Kidney (tissue), 13 donors: ENCODE measurements at regions not wholly inside any gene's neighbourhood (a gene's known extent, or its start where the extent isn't known, plus 50 kb on each side); places are given as distances from the start of the nearest gene placed in this dataset.

ENCODE experiments used
- DNase-seq, 5 donors: peaks; one replicate each; pipeline ENCODE4 v3.0.0-alpha.2; 2013 to 2020
- FAIRE-seq: peaks from 2 replicates; lab custom pipeline; 2012; peaks lifted over from hg19 to GRCh38; lab: Jason Lieb, UNC
- H3K27ac ChIP-seq, 2 donors: one replicate each; pipeline ENCODE4 v1.7.0; 2013; ENCODE audit warnings: low read depth in 2 of 2, low read length in 2 of 2, inconsistent platforms in 1 of 2
- H3K27me3 ChIP-seq: one replicate; pipeline ENCODE4 v1.7.1; 2013; ENCODE audit warnings: low read length, inconsistent platforms; ENCODE audit not compliant: control insufficient read depth, insufficient read depth
- H3K36me3 ChIP-seq, 3 donors: one replicate each; pipeline versions ENCODE4 v1.7.0 to v1.7.1; 2013; ENCODE audit warnings: low read length in 3 of 3, control low read depth in 1 of 3, inconsistent platforms in 1 of 3; ENCODE audit not compliant: insufficient read depth in 3 of 3, control insufficient read depth in 2 of 3
- H3K4me1 ChIP-seq, 3 donors: one replicate each; pipeline versions ENCODE4 v1.7.0 to v1.7.1; 2013; ENCODE audit warnings: low read length in 3 of 3, inconsistent platforms in 1 of 3, low read depth in 1 of 3; ENCODE audit not compliant: control insufficient read depth in 2 of 3, insufficient read depth in 2 of 3
- H3K4me3 ChIP-seq, 3 donors: one replicate each; pipeline versions ENCODE4 v1.7.0 to v1.8.1; 2013; ENCODE audit warnings: low read length in 3 of 3, control low read depth in 1 of 3, inconsistent platforms in 1 of 3
- H3K9ac ChIP-seq, 3 donors: one replicate each; pipeline versions ENCODE4 v1.7.0 to v1.7.1; 2013; ENCODE audit warnings: low read length in 3 of 3, control low read depth in 1 of 3, inconsistent platforms in 1 of 3
- H3K9me3 ChIP-seq, 3 donors: one replicate each; pipeline versions ENCODE4 v1.7.0 to v1.7.1; 2013; ENCODE audit warnings: low read length in 3 of 3, control low read depth in 1 of 3, inconsistent platforms in 1 of 3; ENCODE audit not compliant: control insufficient read depth in 2 of 3, insufficient read depth in 1 of 3
- intact Hi-C: fragments of 100-400 bp; cut with DNase I; formaldehyde crosslinking; loops from one replicate; pipeline ENCODE4 v1.11.1; 2022
- TF ChIP-seq, protein P1 (sequence below): IDR thresholded peaks from 3 replicates; pipeline ENCODE4 v1.5.1; 2012; ENCODE audit warnings: mild to moderate bottlenecking, moderate library complexity, borderline replicate concordance; ENCODE audit not compliant: insufficient read depth; ENCODE audit errors: extremely low read depth
- donor health status: control.
- donor health status: control.
- donor health status: control.
- donor health status: control.
- donor health status: control.
- donor health status: DM: yes; HTN: yes; CAD: no.
- donor health status: Normal renal cell carcinoma (clear cell type).

GRCh38 chr13:33945477-33945876, 127.5 kb downstream of the RFC3 start:
- Histone ChIP-seq H3K36me3 (no peaks in the 10 kb centered on the region), H3K27me3 (no peaks in the 10 kb centered on the region), H3K27ac (no peak overlapping the region), H3K9me3 (no peaks in the 10 kb centered on the region), H3K4me1 (no peaks in the 10 kb centered on the region), H3K4me3 (no peak overlapping the region), H3K9ac (no peak overlapping the region)
- DNase-seq (no peak), FAIRE-seq (no peak)
- TF ChIP-seq, protein P1, sequence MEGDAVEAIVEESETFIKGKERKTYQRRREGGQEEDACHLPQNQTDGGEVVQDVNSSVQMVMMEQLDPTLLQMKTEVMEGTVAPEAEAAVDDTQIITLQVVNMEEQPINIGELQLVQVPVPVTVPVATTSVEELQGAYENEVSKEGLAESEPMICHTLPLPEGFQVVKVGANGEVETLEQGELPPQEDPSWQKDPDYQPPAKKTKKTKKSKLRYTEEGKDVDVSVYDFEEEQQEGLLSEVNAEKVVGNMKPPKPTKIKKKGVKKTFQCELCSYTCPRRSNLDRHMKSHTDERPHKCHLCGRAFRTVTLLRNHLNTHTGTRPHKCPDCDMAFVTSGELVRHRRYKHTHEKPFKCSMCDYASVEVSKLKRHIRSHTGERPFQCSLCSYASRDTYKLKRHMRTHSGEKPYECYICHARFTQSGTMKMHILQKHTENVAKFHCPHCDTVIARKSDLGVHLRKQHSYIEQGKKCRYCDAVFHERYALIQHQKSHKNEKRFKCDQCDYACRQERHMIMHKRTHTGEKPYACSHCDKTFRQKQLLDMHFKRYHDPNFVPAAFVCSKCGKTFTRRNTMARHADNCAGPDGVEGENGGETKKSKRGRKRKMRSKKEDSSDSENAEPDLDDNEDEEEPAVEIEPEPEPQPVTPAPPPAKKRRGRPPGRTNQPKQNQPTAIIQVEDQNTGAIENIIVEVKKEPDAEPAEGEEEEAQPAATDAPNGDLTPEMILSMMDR = no peak
- intact Hi-C loops = no loop called here

DNA sequence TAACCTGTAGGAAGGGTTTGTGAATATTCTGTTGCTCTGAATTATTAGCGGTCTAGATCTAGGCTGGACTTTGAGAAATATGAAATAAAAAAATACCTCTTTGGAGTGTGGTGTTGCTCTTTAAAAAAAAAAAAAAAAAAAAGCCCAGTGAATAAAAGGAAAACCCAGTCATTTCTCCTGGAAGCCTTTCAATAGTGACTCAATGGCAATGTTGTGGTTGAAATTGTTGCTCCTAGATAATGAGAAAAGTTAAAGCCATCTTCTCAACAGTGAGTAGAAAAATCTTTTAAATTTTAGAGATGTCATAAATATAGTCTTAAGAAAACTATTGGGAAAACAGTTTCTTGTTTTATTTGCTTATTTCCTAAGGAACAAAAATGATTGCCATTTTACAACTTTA, 135.3 kb downstream of the RFC3 start:
- no peaks in the 10 kb centered on the region for H3K4me1 ChIP-seq
- DNase-seq (no peak), FAIRE-seq (no peak)
- no peak overlapping the region for H3K27ac ChIP-seq
- TF ChIP-seq, protein P1 = no peak
- no peak overlapping the region for H3K4me3 ChIP-seq
- intact Hi-C loops = no loop called here
- H3K36me3 ChIP-seq = no peaks in the 10 kb centered on the region
- H3K9ac ChIP-seq = no peak overlapping the region
- no peaks in the 10 kb centered on the region for H3K9me3 ChIP-seq
- no peaks in the 10 kb centered on the region for H3K27me3 ChIP-seq

DNA sequence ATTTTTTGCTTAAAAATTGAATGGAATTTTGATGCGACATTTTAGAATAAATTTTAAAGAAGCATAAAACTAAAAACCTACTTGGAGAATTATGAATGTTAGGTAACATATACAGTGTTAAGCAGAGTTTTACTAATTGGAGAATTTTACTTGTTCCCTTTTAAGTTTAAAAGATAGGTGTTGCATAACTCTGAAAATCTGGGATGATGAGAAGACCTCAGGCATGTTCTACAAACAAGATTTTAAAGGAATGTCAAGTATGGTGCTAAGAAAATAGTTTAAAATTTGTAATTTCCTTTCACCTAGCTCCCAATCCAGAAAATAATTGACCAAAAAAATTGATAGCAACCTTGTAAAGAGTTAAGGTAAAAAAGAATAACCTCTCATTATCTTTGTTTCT, 135.8 kb downstream of the RFC3 start:
- Histone ChIP-seq H3K36me3 (no peaks in the 10 kb centered on the region), H3K27me3 (no peaks in the 10 kb centered on the region), H3K4me3 (no peak overlapping the region), H3K27ac (no peak overlapping the region), H3K9me3 (no peaks in the 10 kb centered on the region), H3K4me1 (no peaks in the 10 kb centered on the region), H3K9ac (no peak overlapping the region)
- FAIRE-seq = no peak
- intact Hi-C loops = no loop called here
- TF ChIP-seq, protein P1 = no peak
- DNase-seq = no peak

DNA sequence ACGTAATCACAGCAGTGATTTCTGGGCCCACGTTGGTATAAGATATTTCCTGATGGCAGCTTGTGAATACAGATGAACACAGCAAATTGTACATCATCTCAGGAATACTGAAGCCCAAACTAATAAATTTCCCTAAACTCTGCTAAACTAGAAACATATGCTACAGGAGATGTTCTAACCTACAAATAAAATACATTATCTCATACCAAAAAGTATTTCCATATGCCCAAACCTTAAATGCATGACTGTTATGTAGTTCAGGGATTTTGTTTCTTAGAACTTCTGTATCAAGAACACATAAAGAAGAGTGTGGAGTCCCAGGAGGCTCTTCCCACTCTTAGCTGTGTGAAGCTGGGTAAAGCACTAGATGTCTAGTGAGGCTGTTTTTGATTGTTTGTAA, 138.4 kb downstream of the RFC3 start:
- Histone ChIP-seq H3K9me3 (no peaks in the 10 kb centered on the region), H3K27ac (no peak overlapping the region), H3K27me3 (no peaks in the 10 kb centered on the region), H3K4me3 (no peak overlapping the region), H3K9ac (no peak overlapping the region), H3K36me3 (no peaks in the 10 kb centered on the region), H3K4me1 (no peaks in the 10 kb centered on the region)
- TF ChIP-seq, protein P1 = no peak
- DNase-seq (no peak), FAIRE-seq (no peak)
- intact Hi-C loops = no loop called here
